ENCODE measurements at regions not wholly inside any gene's neighbourhood (a gene's known extent, or its start where the extent isn't known, plus 50 kb on each side); places are given as distances from the start of the nearest gene placed in this dataset.

GRCh38 chr2:149679286-149679685, 91.7 kb upstream of the MMADHC start:
- Histone ChIP-seq H3K4me2 (ENCODE audit: control insufficient read depth, extremely low read depth, insufficient read depth, low read depth, low read length) (no peak overlapping the region), H3K36me3 (ENCODE audit: control insufficient read depth in 2 of 2, extremely low read depth in 1 of 2, insufficient read depth in 2 of 2, low read length in 2 of 2) (no peaks in the 10 kb centered on the region), H3K27me3 (ENCODE audit: control insufficient read depth, extremely low read depth, insufficient read depth, low read length) (no peaks in the 10 kb centered on the region), H2AFZ (ENCODE audit: control insufficient read depth, low read length) (no peak overlapping the region), H3K4me1 (ENCODE audit: control insufficient read depth, extremely low read depth, insufficient read depth, low read length) (no peaks in the 10 kb centered on the region), H4K20me1 (ENCODE audit: control insufficient read depth, extremely low read depth, insufficient read depth, low read length) (no peaks in the 10 kb centered on the region), H3K9me3 (ENCODE audit: control insufficient read depth, low read depth, low read length) (no peaks in the 10 kb centered on the region), H3K27ac (ENCODE audit: control insufficient read depth, insufficient read depth, low read length) (no peak overlapping the region), H3K9me1 (ENCODE audit: control insufficient read depth, extremely low read depth, insufficient read depth, low read length) (no peaks in the 10 kb centered on the region), H3K4me3 (ENCODE audit: control insufficient read depth in 2 of 3, extremely low read depth in 1 of 3, insufficient read depth in 2 of 3, low read depth in 1 of 3, low read length in 3 of 3) (no peak overlapping the region), H3K79me2 (ENCODE audit: control insufficient read depth, insufficient read depth, low read length) (no peaks in the 10 kb centered on the region), H3K9ac (ENCODE audit: control insufficient read depth, extremely low read depth, insufficient read depth, low read length) (no peak overlapping the region)
- TF ChIP-seq EZH2 (IDR thresholded peaks at IDR 0.05; ENCODE audit: low read length) (no peak), CTCF (optimal IDR thresholded peaks at IDR 0.05 in 1 of 3, IDR thresholded peaks at IDR 0.05 in 1 of 3, conservative IDR thresholded peaks at IDR 0.05 in 1 of 3; ENCODE audit: extremely low read depth in 1 of 3, insufficient read depth in 2 of 3, low read length in 3 of 3) (no peak)
- DNase-seq (ENCODE audit: low read depth, low spot score): no peak
- no peak for FAIRE-seq
- dilution Hi-C loops (cut with MboI; ENCODE audit: extremely low pct_ligation_motif_present, low sequenced_read_pairs): no loop called here

GRCh38 chr2:149677416-149677815, 89.8 kb upstream of the MMADHC start:
- Histone ChIP-seq H3K27me3 (ENCODE audit: control insufficient read depth, extremely low read depth, insufficient read depth, low read length) (no peaks in the 10 kb centered on the region), H3K4me2 (ENCODE audit: control insufficient read depth, extremely low read depth, insufficient read depth, low read depth, low read length) (no peak overlapping the region), H3K4me3 (ENCODE audit: control insufficient read depth in 2 of 3, extremely low read depth in 1 of 3, insufficient read depth in 2 of 3, low read depth in 1 of 3, low read length in 3 of 3) (no peak overlapping the region), H3K9me1 (ENCODE audit: control insufficient read depth, extremely low read depth, insufficient read depth, low read length) (no peaks in the 10 kb centered on the region), H2AFZ (ENCODE audit: control insufficient read depth, low read length) (no peak overlapping the region), H3K79me2 (ENCODE audit: control insufficient read depth, insufficient read depth, low read length) (no peaks in the 10 kb centered on the region), H3K27ac (ENCODE audit: control insufficient read depth, insufficient read depth, low read length) (no peak overlapping the region), H3K4me1 (ENCODE audit: control insufficient read depth, extremely low read depth, insufficient read depth, low read length) (no peaks in the 10 kb centered on the region), H3K9ac (ENCODE audit: control insufficient read depth, extremely low read depth, insufficient read depth, low read length) (no peak overlapping the region), H3K36me3 (ENCODE audit: control insufficient read depth in 2 of 2, extremely low read depth in 1 of 2, insufficient read depth in 2 of 2, low read length in 2 of 2) (no peaks in the 10 kb centered on the region), H4K20me1 (ENCODE audit: control insufficient read depth, extremely low read depth, insufficient read depth, low read length) (no peaks in the 10 kb centered on the region), H3K9me3 (ENCODE audit: control insufficient read depth, low read depth, low read length) (no peaks in the 10 kb centered on the region)
- dilution Hi-C loops (cut with MboI; ENCODE audit: extremely low pct_ligation_motif_present, low sequenced_read_pairs): no loop called here
- no peak for TF ChIP-seq CTCF (optimal IDR thresholded peaks at IDR 0.05 in 1 of 3, IDR thresholded peaks at IDR 0.05 in 1 of 3, conservative IDR thresholded peaks at IDR 0.05 in 1 of 3; ENCODE audit: extremely low read depth in 1 of 3, insufficient read depth in 2 of 3, low read length in 3 of 3)
- TF ChIP-seq EZH2 (IDR thresholded peaks at IDR 0.05; ENCODE audit: low read length): no peak
- DNase-seq (ENCODE audit: low read depth, low spot score) (no peak), FAIRE-seq (no peak)

All from keratinocyte (primary cell).